ENCODE measurements at regions not wholly inside any gene's neighbourhood (a gene's known extent, or its start where the extent isn't known, plus 50 kb on each side); places are given as distances from the start of the nearest gene placed in this dataset.

DNA sequence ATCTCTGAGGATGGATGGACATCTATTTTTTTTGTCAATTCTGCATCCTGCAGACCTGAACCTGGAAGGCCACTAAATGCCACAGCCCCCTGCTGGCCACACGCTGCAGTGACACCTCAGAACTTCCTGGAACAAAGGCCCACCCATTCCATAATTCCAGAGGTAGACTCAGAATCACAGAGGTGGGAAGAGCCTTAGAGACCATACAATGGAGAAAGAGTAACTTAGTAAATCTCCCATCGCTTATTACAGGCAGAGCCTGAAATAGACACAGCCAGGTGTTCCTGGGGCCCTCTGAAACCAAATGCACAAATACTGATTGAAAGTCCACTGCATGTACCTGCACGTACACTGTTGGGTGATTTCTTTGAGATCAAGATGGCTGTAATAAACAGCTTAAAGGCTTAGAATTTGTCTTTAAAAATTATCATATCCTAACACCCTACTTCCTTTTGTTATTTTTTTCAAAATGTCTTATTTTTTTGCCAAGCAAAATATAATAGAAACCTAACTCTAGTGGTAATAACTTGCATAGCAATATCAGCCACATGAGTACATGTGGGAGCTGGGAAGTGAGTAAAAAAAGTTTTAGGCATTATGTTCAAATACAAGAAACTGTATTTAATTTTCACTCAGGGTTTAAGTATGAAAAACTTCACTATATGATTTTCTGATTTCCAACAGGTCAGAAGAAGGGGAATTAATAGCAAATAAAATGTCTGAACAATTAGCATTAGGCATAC lies 62.7 kb downstream of the EOMES start (continued):
- TF ChIP-seq, protein P1, sequence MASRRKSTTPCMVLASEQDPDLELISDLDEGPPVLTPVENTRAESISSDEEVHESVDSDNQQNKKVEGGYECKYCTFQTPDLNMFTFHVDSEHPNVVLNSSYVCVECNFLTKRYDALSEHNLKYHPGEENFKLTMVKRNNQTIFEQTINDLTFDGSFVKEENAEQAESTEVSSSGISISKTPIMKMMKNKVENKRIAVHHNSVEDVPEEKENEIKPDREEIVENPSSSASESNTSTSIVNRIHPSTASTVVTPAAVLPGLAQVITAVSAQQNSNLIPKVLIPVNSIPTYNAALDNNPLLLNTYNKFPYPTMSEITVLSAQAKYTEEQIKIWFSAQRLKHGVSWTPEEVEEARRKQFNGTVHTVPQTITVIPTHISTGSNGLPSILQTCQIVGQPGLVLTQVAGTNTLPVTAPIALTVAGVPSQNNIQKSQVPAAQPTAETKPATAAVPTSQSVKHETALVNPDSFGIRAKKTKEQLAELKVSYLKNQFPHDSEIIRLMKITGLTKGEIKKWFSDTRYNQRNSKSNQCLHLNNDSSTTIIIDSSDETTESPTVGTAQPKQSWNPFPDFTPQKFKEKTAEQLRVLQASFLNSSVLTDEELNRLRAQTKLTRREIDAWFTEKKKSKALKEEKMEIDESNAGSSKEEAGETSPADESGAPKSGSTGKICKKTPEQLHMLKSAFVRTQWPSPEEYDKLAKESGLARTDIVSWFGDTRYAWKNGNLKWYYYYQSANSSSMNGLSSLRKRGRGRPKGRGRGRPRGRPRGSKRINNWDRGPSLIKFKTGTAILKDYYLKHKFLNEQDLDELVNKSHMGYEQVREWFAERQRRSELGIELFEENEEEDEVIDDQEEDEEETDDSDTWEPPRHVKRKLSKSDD (CRISPR knock-in tag; IDR thresholded peaks at IDR 0.05; ENCODE audit: low read depth), result no peak
- TF ChIP-seq KMT2B (CRISPR knock-in tag; IDR thresholded peaks at IDR 0.05) (no peak), ZMYM3 (CRISPR knock-in tag; IDR thresholded peaks at IDR 0.05) (no peak), ZNF333 (CRISPR knock-in tag; IDR thresholded peaks at IDR 0.05; ENCODE audit: borderline replicate concordance) (no peak), ZZZ3 (CRISPR knock-in tag; IDR thresholded peaks at IDR 0.05; ENCODE audit: borderline replicate concordance) (no peak), FOXP1 (IDR thresholded peaks at IDR 0.05) (no peak), FOXP1 (CRISPR knock-in tag; IDR thresholded peaks at IDR 0.05) (no peak), ZNF782 (CRISPR knock-in tag; IDR thresholded peaks at IDR 0.05; ENCODE audit: borderline replicate concordance) (no peak), FOXJ3 (CRISPR knock-in tag; IDR thresholded peaks at IDR 0.05; ENCODE audit: borderline replicate concordance) (0 out of 2 replicates have a peak, but pooled peaks have one; percentile 30), ZNF253 (CRISPR knock-in tag; IDR thresholded peaks at IDR 0.05; ENCODE audit: borderline replicate concordance) (no peak), FIP1L1 (IDR thresholded peaks at IDR 0.05; ENCODE audit: borderline replicate concordance, insufficient read depth, low read depth, low read length) (no peak), ZNF430 (CRISPR knock-in tag; IDR thresholded peaks at IDR 0.05) (no peak), BRCA1 (CRISPR knock-in tag; IDR thresholded peaks at IDR 0.05) (no peak), ZNF644 (CRISPR knock-in tag; IDR thresholded peaks at IDR 0.05; ENCODE audit: low read depth) (0 out of 2 replicates have a peak, but pooled peaks have one; percentile 8), EHMT2 (IDR thresholded peaks at IDR 0.05; ENCODE audit: borderline replicate concordance, low read depth, low read length) (no peak), ZSCAN20 (CRISPR knock-in tag; IDR thresholded peaks at IDR 0.05; ENCODE audit: borderline replicate concordance) (no peak)
- TF ChIP-seq, protein P2, sequence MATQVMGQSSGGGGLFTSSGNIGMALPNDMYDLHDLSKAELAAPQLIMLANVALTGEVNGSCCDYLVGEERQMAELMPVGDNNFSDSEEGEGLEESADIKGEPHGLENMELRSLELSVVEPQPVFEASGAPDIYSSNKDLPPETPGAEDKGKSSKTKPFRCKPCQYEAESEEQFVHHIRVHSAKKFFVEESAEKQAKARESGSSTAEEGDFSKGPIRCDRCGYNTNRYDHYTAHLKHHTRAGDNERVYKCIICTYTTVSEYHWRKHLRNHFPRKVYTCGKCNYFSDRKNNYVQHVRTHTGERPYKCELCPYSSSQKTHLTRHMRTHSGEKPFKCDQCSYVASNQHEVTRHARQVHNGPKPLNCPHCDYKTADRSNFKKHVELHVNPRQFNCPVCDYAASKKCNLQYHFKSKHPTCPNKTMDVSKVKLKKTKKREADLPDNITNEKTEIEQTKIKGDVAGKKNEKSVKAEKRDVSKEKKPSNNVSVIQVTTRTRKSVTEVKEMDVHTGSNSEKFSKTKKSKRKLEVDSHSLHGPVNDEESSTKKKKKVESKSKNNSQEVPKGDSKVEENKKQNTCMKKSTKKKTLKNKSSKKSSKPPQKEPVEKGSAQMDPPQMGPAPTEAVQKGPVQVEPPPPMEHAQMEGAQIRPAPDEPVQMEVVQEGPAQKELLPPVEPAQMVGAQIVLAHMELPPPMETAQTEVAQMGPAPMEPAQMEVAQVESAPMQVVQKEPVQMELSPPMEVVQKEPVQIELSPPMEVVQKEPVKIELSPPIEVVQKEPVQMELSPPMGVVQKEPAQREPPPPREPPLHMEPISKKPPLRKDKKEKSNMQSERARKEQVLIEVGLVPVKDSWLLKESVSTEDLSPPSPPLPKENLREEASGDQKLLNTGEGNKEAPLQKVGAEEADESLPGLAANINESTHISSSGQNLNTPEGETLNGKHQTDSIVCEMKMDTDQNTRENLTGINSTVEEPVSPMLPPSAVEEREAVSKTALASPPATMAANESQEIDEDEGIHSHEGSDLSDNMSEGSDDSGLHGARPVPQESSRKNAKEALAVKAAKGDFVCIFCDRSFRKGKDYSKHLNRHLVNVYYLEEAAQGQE (IDR thresholded peaks at IDR 0.05; ENCODE audit: borderline replicate concordance in 1 of 2, low read depth in 1 of 2, low read length in 2 of 2), result no peak
- TF ChIP-seq, protein P3, sequence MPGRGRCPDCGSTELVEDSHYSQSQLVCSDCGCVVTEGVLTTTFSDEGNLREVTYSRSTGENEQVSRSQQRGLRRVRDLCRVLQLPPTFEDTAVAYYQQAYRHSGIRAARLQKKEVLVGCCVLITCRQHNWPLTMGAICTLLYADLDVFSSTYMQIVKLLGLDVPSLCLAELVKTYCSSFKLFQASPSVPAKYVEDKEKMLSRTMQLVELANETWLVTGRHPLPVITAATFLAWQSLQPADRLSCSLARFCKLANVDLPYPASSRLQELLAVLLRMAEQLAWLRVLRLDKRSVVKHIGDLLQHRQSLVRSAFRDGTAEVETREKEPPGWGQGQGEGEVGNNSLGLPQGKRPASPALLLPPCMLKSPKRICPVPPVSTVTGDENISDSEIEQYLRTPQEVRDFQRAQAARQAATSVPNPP (CRISPR knock-in tag; IDR thresholded peaks at IDR 0.05), result no peak
- TF ChIP-seq, protein P4, sequence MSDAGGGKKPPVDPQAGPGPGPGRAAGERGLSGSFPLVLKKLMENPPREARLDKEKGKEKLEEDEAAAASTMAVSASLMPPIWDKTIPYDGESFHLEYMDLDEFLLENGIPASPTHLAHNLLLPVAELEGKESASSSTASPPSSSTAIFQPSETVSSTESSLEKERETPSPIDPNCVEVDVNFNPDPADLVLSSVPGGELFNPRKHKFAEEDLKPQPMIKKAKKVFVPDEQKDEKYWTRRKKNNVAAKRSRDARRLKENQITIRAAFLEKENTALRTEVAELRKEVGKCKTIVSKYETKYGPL (CRISPR knock-in tag; IDR thresholded peaks at IDR 0.05), result no peak
- TF ChIP-seq, protein P5, sequence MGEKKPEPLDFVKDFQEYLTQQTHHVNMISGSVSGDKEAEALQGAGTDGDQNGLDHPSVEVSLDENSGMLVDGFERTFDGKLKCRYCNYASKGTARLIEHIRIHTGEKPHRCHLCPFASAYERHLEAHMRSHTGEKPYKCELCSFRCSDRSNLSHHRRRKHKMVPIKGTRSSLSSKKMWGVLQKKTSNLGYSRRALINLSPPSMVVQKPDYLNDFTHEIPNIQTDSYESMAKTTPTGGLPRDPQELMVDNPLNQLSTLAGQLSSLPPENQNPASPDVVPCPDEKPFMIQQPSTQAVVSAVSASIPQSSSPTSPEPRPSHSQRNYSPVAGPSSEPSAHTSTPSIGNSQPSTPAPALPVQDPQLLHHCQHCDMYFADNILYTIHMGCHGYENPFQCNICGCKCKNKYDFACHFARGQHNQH (CRISPR knock-in tag; IDR thresholded peaks at IDR 0.05), result 0 out of 2 replicates have a peak, but pooled peaks have one; percentile 39
